ENCODE measurements at regions not wholly inside any gene's neighbourhood (a gene's known extent, or its start where the extent isn't known, plus 50 kb on each side); places are given as distances from the start of the nearest gene placed in this dataset.

GRCh38 chr22:44599084-44599483 is 101.1 kb upstream of the RTL6 start:
- no peaks in the 10 kb centered on the region for H3K27me3 ChIP-seq (ENCODE audit: insufficient read depth, poor library complexity, severe bottlenecking)
- H3K27ac ChIP-seq (replicated peaks), result no peak overlapping the region
- no peak overlapping the region for H3K4me3 ChIP-seq (replicated peaks; ENCODE audit: insufficient read depth, low read length)
- TF ChIP-seq SPI1 (IDR thresholded peaks at IDR 0.05; ENCODE audit: borderline replicate concordance, low read depth), result no peak
- DNase-seq (ENCODE audit: low read depth in 1 of 2, low spot score in 1 of 2), result no peak

GRCh38 chr22:44597616-44598015 is 99.6 kb upstream of the RTL6 start:
- H3K27me3 ChIP-seq (ENCODE audit: insufficient read depth, poor library complexity, severe bottlenecking), result no peaks in the 10 kb centered on the region
- DNase-seq (ENCODE audit: low read depth in 1 of 2, low spot score in 1 of 2), result no peak
- no peak for TF ChIP-seq SPI1 (IDR thresholded peaks at IDR 0.05; ENCODE audit: borderline replicate concordance, low read depth)
- no peak for TF ChIP-seq REST (IDR thresholded peaks at IDR 0.05; ENCODE audit: insufficient replicate concordance, low read depth)
- TF ChIP-seq POLR2AphosphoS5 (IDR thresholded peaks at IDR 0.05; ENCODE audit: low read depth), result no peak
- TF ChIP-seq GABPA (IDR thresholded peaks at IDR 0.05; ENCODE audit: low read depth), result no peak
- TF ChIP-seq CTCF (IDR thresholded peaks at IDR 0.05; ENCODE audit: insufficient read depth, low read length), result no peak
- H3K27ac ChIP-seq (replicated peaks), result no peak overlapping the region
- no peak overlapping the region for H3K4me3 ChIP-seq (replicated peaks; ENCODE audit: insufficient read depth, low read length)

- Histone ChIP-seq H3K27ac (replicated peaks) (no peak overlapping the region), H3K27me3 (ENCODE audit: insufficient read depth, poor library complexity, severe bottlenecking) (no peaks in the 10 kb centered on the region), H3K4me3 (replicated peaks; ENCODE audit: insufficient read depth, low read length) (no peak overlapping the region)
- no peak for DNase-seq (ENCODE audit: low read depth in 1 of 2, low spot score in 1 of 2)
- no peak for TF ChIP-seq REST (IDR thresholded peaks at IDR 0.05; ENCODE audit: insufficient replicate concordance, low read depth)
- TF ChIP-seq GABPA (IDR thresholded peaks at IDR 0.05; ENCODE audit: low read depth), result no peak
- TF ChIP-seq CTCF (IDR thresholded peaks at IDR 0.05; ENCODE audit: insufficient read depth, low read length), result no peak
- no peak for TF ChIP-seq SPI1 (IDR thresholded peaks at IDR 0.05; ENCODE audit: borderline replicate concordance, low read depth)
- no peak for TF ChIP-seq POLR2AphosphoS5 (IDR thresholded peaks at IDR 0.05; ENCODE audit: low read depth)
Measured at GRCh38 chr22:44596396-44597125, 98.5 kb upstream of the RTL6 start.

GRCh38 chr22:44595841-44596341 is 97.9 kb upstream of the RTL6 start:
- TF ChIP-seq CTCF (IDR thresholded peaks at IDR 0.05; ENCODE audit: insufficient read depth, low read length) (no peak), GABPA (IDR thresholded peaks at IDR 0.05; ENCODE audit: low read depth) (no peak), REST (IDR thresholded peaks at IDR 0.05; ENCODE audit: insufficient replicate concordance, low read depth) (no peak), SPI1 (IDR thresholded peaks at IDR 0.05; ENCODE audit: borderline replicate concordance, low read depth) (no peak), POLR2AphosphoS5 (IDR thresholded peaks at IDR 0.05; ENCODE audit: low read depth) (no peak)
- Histone ChIP-seq H3K4me3 (replicated peaks; ENCODE audit: insufficient read depth, low read length) (no peak overlapping the region), H3K27ac (replicated peaks) (no peak overlapping the region), H3K27me3 (ENCODE audit: insufficient read depth, poor library complexity, severe bottlenecking) (no peaks in the 10 kb centered on the region)
- DNase-seq (ENCODE audit: low read depth in 1 of 2, low spot score in 1 of 2), result no peak

Data from HL-60 (cell line).